GM12874 (cell line): ENCODE measurements at regions not wholly inside any gene's neighbourhood (a gene's known extent, or its start where the extent isn't known, plus 50 kb on each side); places are given as distances from the start of the nearest gene placed in this dataset.

Source experiments
- TF ChIP-seq, protein P1 (sequence below): IDR thresholded peaks from 2 replicates; pipeline ENCODE4 v1.5.1; 2011; ENCODE audit warnings: low read depth, mild to moderate bottlenecking, control low read depth, low read length, moderate library complexity; ENCODE audit not compliant: insufficient read depth

DNA sequence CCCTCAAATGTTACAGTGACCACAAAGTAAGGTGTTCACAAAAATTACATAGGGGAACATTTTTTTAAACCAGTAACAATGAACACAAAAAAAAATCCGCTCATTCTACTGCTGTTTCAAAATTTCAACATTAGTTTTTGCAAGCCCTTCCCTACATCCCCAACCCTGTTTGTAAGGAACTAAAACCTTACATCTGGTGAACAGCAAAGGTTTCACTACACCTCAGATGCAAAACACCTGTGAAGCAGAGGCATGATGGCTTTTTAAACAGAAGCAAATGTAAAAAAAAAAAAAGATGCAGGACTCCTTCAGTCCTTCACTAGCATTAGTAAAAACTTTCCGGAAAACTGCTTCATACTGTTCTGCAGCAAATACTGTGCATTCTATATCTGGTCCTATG lies 50.0 kb upstream of the API5 start:
- TF ChIP-seq, protein P1, sequence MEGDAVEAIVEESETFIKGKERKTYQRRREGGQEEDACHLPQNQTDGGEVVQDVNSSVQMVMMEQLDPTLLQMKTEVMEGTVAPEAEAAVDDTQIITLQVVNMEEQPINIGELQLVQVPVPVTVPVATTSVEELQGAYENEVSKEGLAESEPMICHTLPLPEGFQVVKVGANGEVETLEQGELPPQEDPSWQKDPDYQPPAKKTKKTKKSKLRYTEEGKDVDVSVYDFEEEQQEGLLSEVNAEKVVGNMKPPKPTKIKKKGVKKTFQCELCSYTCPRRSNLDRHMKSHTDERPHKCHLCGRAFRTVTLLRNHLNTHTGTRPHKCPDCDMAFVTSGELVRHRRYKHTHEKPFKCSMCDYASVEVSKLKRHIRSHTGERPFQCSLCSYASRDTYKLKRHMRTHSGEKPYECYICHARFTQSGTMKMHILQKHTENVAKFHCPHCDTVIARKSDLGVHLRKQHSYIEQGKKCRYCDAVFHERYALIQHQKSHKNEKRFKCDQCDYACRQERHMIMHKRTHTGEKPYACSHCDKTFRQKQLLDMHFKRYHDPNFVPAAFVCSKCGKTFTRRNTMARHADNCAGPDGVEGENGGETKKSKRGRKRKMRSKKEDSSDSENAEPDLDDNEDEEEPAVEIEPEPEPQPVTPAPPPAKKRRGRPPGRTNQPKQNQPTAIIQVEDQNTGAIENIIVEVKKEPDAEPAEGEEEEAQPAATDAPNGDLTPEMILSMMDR, result no peak
